Neuronal stem cell (in vitro differentiated cells): ENCODE measurements at regions not wholly inside any gene's neighbourhood (a gene's known extent, or its start where the extent isn't known, plus 50 kb on each side); places are given as distances from the start of the nearest gene placed in this dataset.

Experiments
- DNase-seq: peaks from one replicate; pipeline ENCODE4 v3.0.0-alpha.2; 2013; ENCODE audit warnings: low spot score
- H2AFZ ChIP-seq: one replicate; pipeline ENCODE4 v1.6.1; 2013; ENCODE audit warnings: mild to moderate bottlenecking, low read length, inconsistent platforms
- H2AK5ac ChIP-seq: 2 replicates; pipeline ENCODE4 v1.6.1; 2013; ENCODE audit warnings: low read depth, mild to moderate bottlenecking, inconsistent platforms, low read length, moderate library complexity, mixed read lengths
- H2BK120ac ChIP-seq: 2 replicates; pipeline ENCODE4 v1.6.1; 2013; ENCODE audit warnings: low read depth, mild to moderate bottlenecking, inconsistent platforms, low read length, moderate library complexity, mixed read lengths
- H2BK12ac ChIP-seq: one replicate; pipeline ENCODE4 v1.6.1; 2013; ENCODE audit warnings: low read length, inconsistent platforms
- H2BK15ac ChIP-seq: 2 replicates; pipeline ENCODE4 v1.6.1; 2013; ENCODE audit warnings: mild to moderate bottlenecking, low read length, inconsistent platforms, mixed read lengths
- H2BK5ac ChIP-seq: one replicate; pipeline ENCODE4 v1.6.1; 2013; ENCODE audit warnings: inconsistent platforms, mild to moderate bottlenecking, low read length, moderate library complexity
- H3K14ac ChIP-seq: one replicate; pipeline ENCODE4 v1.6.1; 2013; ENCODE audit warnings: low read length, inconsistent platforms
- H3K18ac ChIP-seq: 2 replicates; pipeline ENCODE4 v1.6.1; 2013; ENCODE audit warnings: low read length, inconsistent platforms
- H3K23ac ChIP-seq: 2 replicates; pipeline ENCODE4 v1.6.1; 2013; ENCODE audit warnings: low read depth, mild to moderate bottlenecking, mixed read lengths, low read length, inconsistent platforms; ENCODE audit not compliant: poor library complexity
- H3K27ac ChIP-seq: replicated peaks from 3 replicates; pipeline ENCODE4 v1.5.1; 2013; ENCODE audit warnings: low read length, inconsistent platforms
- H3K27me3 ChIP-seq, 3 experiments: 2 replicates each; pipeline ENCODE4 v1.6.1; 2013; ENCODE audit warnings: low read length in 3 of 3, mild to moderate bottlenecking in 2 of 3, inconsistent platforms in 1 of 3, low read depth in 1 of 3, mixed read lengths in 1 of 3, moderate library complexity in 1 of 3; ENCODE audit not compliant: control insufficient read depth in 3 of 3, insufficient read depth in 3 of 3
- H3K36me3 ChIP-seq, 2 donors: replicated peaks in 1 of 2; 2 replicates each; pipeline ENCODE4 v1.6.1; 2013; ENCODE audit warnings: low read length in 2 of 2; ENCODE audit not compliant: control insufficient read depth in 2 of 2, insufficient read depth in 2 of 2
- H3K4ac ChIP-seq: 2 replicates; pipeline ENCODE4 v1.6.1; 2013; ENCODE audit warnings: inconsistent platforms, mild to moderate bottlenecking, low read length, moderate library complexity
- H3K4me1 ChIP-seq, 2 donors: 1 replicate in 1 of 2; 2 replicates in 1 of 2; pipeline ENCODE4 v1.6.1; 2013; ENCODE audit warnings: low read length in 2 of 2, low read depth in 1 of 2; ENCODE audit not compliant: control insufficient read depth in 2 of 2, insufficient read depth in 1 of 2
- H3K4me2 ChIP-seq: one replicate; pipeline ENCODE4 v1.6.1; 2013; ENCODE audit warnings: mild to moderate bottlenecking, low read length, inconsistent platforms; ENCODE audit not compliant: insufficient read depth, poor library complexity, severe bottlenecking
- H3K4me3 ChIP-seq, 2 donors: 2 replicates each; pipeline ENCODE4 v1.5.1; 2013; ENCODE audit warnings: low read length in 2 of 2, mild to moderate bottlenecking in 2 of 2, inconsistent platforms in 1 of 2, moderate library complexity in 1 of 2
- H3K79me1 ChIP-seq: one replicate; pipeline ENCODE4 v1.6.1; 2013; ENCODE audit warnings: low read depth, mild to moderate bottlenecking, inconsistent platforms, low read length, moderate library complexity
- H3K9ac ChIP-seq: one replicate; pipeline ENCODE4 v1.6.1; 2013; ENCODE audit warnings: mild to moderate bottlenecking, low read depth, low read length, inconsistent platforms; ENCODE audit not compliant: poor library complexity
- H3K9me3 ChIP-seq, 2 donors: replicated peaks in 1 of 2; 2 replicates each; pipeline versions ENCODE3 to v1.6.1; 2013; ENCODE audit warnings: low read length in 2 of 2, mild to moderate bottlenecking in 2 of 2, inconsistent platforms in 1 of 2, low read depth in 1 of 2, mixed read lengths in 1 of 2, moderate library complexity in 1 of 2; ENCODE audit not compliant: control insufficient read depth in 2 of 2, insufficient read depth in 1 of 2
- H4K8ac ChIP-seq: one replicate; pipeline ENCODE4 v1.6.1; 2013; ENCODE audit warnings: low read depth, mild to moderate bottlenecking, inconsistent platforms, low read length, moderate library complexity
- H4K91ac ChIP-seq: one replicate; pipeline ENCODE4 v1.6.1; 2013; ENCODE audit warnings: low read length, low read depth, mild to moderate bottlenecking, inconsistent platforms; ENCODE audit not compliant: poor library complexity
- WGBS, 2 donors: extraction: QIAGEN DNeasy Blood & Tissue Kit; methylation state at CpG; one replicate each; pipeline ENCODE4 v1.1.7; 2013; ENCODE audit warnings: missing lambda C conversion rate in 2 of 2, mixed read lengths in 1 of 2; ENCODE audit not compliant: insufficient read length in 2 of 2, insufficient replicate concordance in 1 of 2; ENCODE audit errors: extremely low coverage in 2 of 2; 5-methylcytosine and 5-hydroxymethylcytosine counted together

- Histone ChIP-seq H2BK12ac (no peak overlapping the region), H2BK120ac (no peak overlapping the region), H3K4ac (no peak overlapping the region), H2BK5ac (no peak overlapping the region), H3K4me2 (no peak overlapping the region), H2BK15ac (no peak overlapping the region), H4K91ac (no peak overlapping the region), H3K23ac (no peak overlapping the region), H3K4me3 (no peak overlapping the region), H2AK5ac (no peak overlapping the region), H3K9ac (no peak overlapping the region), H3K36me3 (no peaks in the 10 kb centered on the region), H3K9me3 (peaks cover 0 to 8% of the 10 kb centered on the region in 2 donors), H3K27ac (no peak overlapping the region), H3K4me1 (peaks cover 4 to 28% of the 10 kb centered on the region in 2 donors), H3K79me1 (no peaks in the 10 kb centered on the region), H3K18ac (no peak overlapping the region), H3K27me3 (no peaks in the 10 kb centered on the region), H3K14ac (no peak overlapping the region), H2AFZ (peak overlapping the region; percentile 9), H4K8ac (no peak overlapping the region)
- DNase-seq, result no peak
Observed at GRCh38 chr3:177681156-177681555, 483.9 kb upstream of the TBL1XR1 start.

- Histone ChIP-seq H3K27me3 (no peaks in the 10 kb centered on the region), H2BK12ac (no peak overlapping the region), H2BK5ac (no peak overlapping the region), H3K14ac (no peak overlapping the region), H3K4me3 (no peak overlapping the region), H4K91ac (no peak overlapping the region), H3K18ac (no peak overlapping the region), H3K79me1 (no peaks in the 10 kb centered on the region), H4K8ac (no peak overlapping the region), H3K4me1 (peaks cover 2 to 21% of the 10 kb centered on the region in 2 donors), H3K4me2 (no peak overlapping the region), H3K36me3 (no peaks in the 10 kb centered on the region), H2AK5ac (no peak overlapping the region), H3K9ac (no peak overlapping the region), H2BK15ac (no peak overlapping the region), H3K9me3 (peaks cover 0 to 8% of the 10 kb centered on the region in 2 donors), H3K27ac (no peak overlapping the region), H2AFZ (peak overlapping the region; percentile 59), H3K4ac (no peak overlapping the region), H3K23ac (no peak overlapping the region), H2BK120ac (no peak overlapping the region)
- no peak for DNase-seq
- WGBS, 2 donors, result no CpG with 5 or more reads among the region's 2 CpGs
Observed at GRCh38 chr3:177681852-177682251, 484.6 kb upstream of the TBL1XR1 start.

GRCh38 chr3:177683586-177683985 lies 486.3 kb upstream of the TBL1XR1 start:
- no peak overlapping the region for H2BK120ac ChIP-seq
- H3K4me1 ChIP-seq, result peaks cover 4 to 17% of the 10 kb centered on the region in 2 donors
- no peak overlapping the region for H2BK12ac ChIP-seq
- H4K91ac ChIP-seq, result no peak overlapping the region
- H3K9ac ChIP-seq, result no peak overlapping the region
- H2AK5ac ChIP-seq, result no peak overlapping the region
- no peak for DNase-seq
- no peaks in the 10 kb centered on the region for H3K36me3 ChIP-seq
- no peak overlapping the region for H2BK15ac ChIP-seq
- H4K8ac ChIP-seq, result no peak overlapping the region
- H3K4ac ChIP-seq, result no peak overlapping the region
- no peak overlapping the region for H3K23ac ChIP-seq
- no peak overlapping the region for H3K27ac ChIP-seq
- WGBS, 2 donors, result no CpG with 5 or more reads among the region's 3 CpGs
- H3K14ac ChIP-seq, result no peak overlapping the region
- H2BK5ac ChIP-seq, result no peak overlapping the region
- H3K18ac ChIP-seq, result no peak overlapping the region
- no peaks in the 10 kb centered on the region for H3K79me1 ChIP-seq
- no peak overlapping the region for H3K4me2 ChIP-seq
- H3K4me3 ChIP-seq, result no peak overlapping the region
- H2AFZ ChIP-seq, result no peak overlapping the region
- H3K9me3 ChIP-seq, result peaks cover 0 to 8% of the 10 kb centered on the region in 2 donors
- H3K27me3 ChIP-seq, result no peaks in the 10 kb centered on the region

GRCh38 chr3:177686671-177687070 lies 489.4 kb upstream of the TBL1XR1 start:
- peaks cover 3 to 4% of the 10 kb centered on the region in 2 donors for H3K4me1 ChIP-seq
- no peak overlapping the region for H3K18ac ChIP-seq
- no peak for DNase-seq
- no peak overlapping the region for H3K4ac ChIP-seq
- no peak overlapping the region for H3K9ac ChIP-seq
- H3K27me3 ChIP-seq, result no peaks in the 10 kb centered on the region
- peaks cover 0 to 4% of the 10 kb centered on the region in 2 donors for H3K9me3 ChIP-seq
- no peak overlapping the region for H3K4me3 ChIP-seq
- H3K14ac ChIP-seq, result no peak overlapping the region
- H2BK5ac ChIP-seq, result no peak overlapping the region
- no peak overlapping the region for H3K4me2 ChIP-seq
- no peak overlapping the region for H4K8ac ChIP-seq
- no peak overlapping the region for H2AK5ac ChIP-seq
- H3K23ac ChIP-seq, result no peak overlapping the region
- WGBS, 2 donors, result no CpG with 5 or more reads among the region's 8 CpGs
- no peak overlapping the region for H2AFZ ChIP-seq
- no peak overlapping the region for H2BK15ac ChIP-seq
- no peaks in the 10 kb centered on the region for H3K79me1 ChIP-seq
- no peaks in the 10 kb centered on the region for H3K36me3 ChIP-seq
- H2BK120ac ChIP-seq, result no peak overlapping the region
- no peak overlapping the region for H3K27ac ChIP-seq
- no peak overlapping the region for H2BK12ac ChIP-seq
- H4K91ac ChIP-seq, result no peak overlapping the region
